GM21360 (cell line): ENCODE measurements at regions not wholly inside any gene's neighbourhood (a gene's known extent, or its start where the extent isn't known, plus 50 kb on each side); places are given as distances from the start of the nearest gene placed in this dataset.
"Not testable (repeated sequence)": the region's sequence is repeated elsewhere in the genome, so short reads cannot be mapped to it uniquely, and the experiment has no call there.

ENCODE experiments used
- ATAC-seq: cut with Tn5 transposase; IDR thresholded peaks from one replicate; pipeline ENCODE4 v1.9.1; 2021; ENCODE audit warnings: mild to moderate bottlenecking, moderate library complexity; ENCODE audit not compliant: unreplicated experiment

DNA sequence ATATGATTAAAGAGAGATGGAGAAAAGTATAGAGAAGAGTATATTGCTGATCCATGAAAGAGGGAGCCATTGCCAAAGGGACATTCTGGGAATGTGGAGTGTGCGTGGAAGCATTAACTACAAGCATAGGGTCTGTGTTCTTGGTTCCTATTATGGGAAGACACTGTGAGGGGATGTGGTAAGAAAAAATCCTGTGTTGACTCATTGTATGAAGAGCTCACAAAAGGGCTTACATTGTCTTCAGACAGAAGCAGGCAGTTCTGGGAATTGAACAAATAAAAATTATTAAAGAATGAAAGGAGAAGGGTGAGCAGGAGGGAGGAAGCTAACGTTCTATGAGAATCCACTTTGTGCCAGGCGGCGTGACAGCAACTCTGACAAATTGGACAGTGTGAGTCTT is 250.4 kb upstream of the CHD1 start:
- ATAC-seq = no peak

- no peak for ATAC-seq
These were observed 249.0 kb upstream of the CHD1 start for GRCh38 chr5:99177796-99178195.

DNA sequence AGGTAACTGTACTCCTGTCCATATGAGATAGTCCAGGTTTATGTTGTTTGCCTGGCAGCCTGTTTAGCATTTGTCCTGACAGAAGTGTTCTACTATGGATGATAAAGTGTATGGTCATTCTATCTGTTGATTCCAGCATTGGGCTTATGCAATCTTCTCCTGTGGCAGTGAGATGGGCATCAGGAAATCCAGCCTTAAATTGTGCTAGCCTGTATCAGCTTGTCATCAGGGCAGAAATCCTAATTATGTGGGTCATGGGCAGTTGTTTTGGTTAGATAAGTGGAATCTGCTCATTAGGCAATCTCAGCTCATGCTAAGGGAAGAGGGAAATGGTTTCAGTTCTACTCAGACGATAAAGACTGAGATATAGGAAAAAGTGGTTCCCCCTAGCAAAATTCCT is 247.4 kb upstream of the CHD1 start:
- ATAC-seq = no peak

DNA sequence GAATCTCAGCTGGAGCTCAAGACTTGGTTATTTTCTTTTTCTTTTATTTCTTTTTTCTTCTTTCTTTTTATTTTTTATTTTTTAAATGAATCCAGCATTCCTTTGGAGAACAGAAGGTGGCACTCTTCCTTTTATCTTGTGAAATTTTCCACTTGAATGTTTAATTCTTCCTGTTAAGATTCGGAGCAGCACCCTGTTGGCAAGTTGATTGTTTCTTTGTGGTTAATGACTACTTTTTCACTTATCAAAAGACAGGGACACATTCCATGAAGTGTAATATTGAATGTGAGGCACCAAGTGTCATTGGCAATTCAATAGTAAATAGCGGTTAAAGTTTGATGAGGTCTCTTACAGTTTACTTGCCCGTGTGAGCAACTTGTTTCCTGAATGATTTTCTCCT is 240.5 kb upstream of the CHD1 start:
- ATAC-seq = no peak

- not testable (repeated sequence) for ATAC-seq
These were observed 232.7 kb upstream of the CHD1 start for GRCh38 chr5:99161538-99161937.

DNA sequence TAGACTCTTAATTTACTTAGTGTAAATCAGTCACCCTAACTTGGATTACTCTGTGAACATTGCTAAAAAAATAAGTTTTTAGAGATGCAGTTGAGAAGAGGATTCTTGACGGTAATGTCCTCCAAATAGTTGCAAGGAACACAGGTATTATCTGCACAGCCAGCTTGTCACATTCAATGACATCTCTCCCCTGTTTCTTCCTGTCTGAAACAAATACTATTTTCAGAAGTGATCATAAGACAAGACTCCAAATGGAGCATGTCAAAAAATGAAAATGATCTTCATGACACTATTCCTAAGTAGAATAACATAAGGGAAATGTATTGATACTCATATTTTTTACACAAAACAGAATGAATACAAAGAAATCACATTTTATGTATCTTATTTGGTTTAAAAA is 227.9 kb upstream of the CHD1 start:
- ATAC-seq = no peak

DNA sequence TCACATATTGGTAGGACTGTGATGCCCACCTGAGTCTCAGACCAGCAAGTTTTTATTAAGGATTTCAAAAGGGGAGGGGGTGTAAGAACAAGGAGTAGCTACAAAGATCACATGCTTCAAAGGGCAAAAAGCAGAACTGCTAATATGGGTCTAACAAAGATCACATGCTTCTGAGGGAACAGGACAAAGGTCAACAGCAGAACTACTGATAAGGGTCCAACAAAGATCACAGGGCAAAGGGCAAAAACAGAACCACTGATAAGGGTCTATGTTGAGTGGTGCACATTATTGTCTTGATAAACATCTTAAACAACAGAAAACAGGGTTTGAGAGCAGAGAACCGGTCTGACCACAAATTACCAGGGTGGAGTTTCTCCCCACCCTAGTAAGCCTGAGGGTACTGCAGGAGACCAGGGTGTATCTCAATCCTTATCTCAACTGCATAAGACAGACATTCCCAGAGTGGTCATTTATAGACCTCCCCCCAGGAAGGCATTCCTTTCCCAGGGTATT is 214.5 kb upstream of the CHD1 start:
- not testable (repeated sequence) for ATAC-seq

DNA sequence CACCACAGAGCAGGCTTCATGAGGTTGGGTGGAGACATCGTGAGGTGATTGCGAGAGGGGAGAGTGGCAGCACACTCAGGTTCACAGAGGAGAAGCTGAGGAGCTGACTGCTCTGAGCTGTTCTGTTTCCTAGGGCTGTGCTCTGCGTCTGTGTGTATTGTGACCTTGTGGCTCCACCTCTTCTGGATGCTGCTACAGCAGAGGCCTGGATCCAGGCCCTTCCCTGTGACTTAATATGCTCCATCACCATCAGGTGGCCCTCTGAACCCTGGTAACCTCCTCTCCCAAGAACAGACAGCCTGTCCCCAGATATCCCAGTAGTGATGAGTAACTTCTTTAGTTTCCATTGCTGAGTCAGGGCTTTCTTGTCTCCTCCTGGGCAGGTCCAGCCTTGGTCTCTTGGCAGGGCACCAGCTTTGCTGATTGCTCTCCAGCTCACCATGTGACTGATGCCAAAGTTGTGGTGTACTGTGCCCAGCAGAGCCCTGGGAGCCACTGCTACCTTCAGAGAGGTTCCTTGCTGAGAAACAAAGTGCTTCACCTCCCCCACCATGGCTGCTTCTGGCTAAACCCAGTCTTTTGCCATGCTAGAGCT is 212.8 kb upstream of the CHD1 start:
- ATAC-seq = no peak

GRCh38 chr5:99138911-99139310 is 210.1 kb upstream of the CHD1 start:
- ATAC-seq = no peak

DNA sequence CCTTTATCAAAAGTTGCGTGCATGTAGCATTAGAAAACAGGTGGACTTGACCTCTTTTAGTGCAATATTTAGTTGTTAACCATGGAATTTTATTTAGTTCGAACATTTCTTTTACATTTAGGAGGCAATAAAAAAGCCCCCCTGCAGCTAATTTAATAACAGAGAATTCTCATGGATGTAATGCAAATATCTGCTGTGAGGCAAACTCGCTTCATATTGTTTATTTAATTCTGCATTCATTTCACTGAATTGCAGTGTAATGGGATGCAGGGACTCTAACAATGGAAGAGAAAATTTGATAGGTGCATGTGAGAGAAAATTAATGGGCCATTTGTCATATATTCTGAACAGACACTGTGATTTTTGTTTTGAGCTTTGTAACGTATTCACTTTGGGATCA is 205.1 kb upstream of the CHD1 start:
- no peak for ATAC-seq

- ATAC-seq = no peak
These were observed 201.1 kb upstream of the CHD1 start for GRCh38 chr5:99129768-99130501.

DNA sequence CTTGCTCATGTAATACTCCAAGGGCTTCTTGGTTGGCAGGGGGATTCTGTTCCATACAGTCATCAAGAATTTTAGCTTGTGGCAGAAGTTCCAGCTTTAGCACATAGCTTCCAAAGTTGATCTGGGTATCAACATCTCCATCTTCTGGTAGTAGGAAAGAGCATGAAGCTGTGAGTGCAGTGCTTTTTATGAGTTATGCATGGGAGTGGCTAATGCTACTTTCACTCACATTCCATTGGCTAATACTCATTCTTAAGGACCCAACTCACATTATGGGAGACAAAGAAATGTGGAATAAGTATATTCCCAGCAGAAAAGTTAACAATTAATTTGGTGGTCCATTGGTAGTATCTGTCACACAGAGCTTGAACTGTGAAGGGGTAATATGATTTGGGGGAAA is 194.2 kb upstream of the CHD1 start:
- no peak for ATAC-seq

DNA sequence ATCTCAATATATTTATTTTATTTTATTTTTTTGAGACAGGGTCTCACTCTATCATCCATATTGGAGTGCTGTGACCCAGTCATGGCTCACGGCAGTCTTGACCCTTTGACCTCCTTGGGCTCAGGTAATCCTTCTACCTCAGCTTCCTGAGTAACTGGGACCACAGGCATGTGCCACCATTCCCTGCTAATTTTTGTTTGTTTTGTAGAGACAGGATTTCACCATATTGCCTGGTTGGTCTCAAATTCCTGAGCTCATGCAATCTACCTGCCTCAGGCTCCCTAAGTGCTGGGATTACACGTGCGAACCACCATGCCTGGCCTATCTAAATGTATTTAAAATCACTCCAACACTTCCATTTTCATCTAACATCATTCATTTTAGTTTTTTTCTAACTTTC is 190.5 kb upstream of the CHD1 start:
- ATAC-seq = no peak

GRCh38 chr5:99116526-99116925 is 187.7 kb upstream of the CHD1 start:
- ATAC-seq = no peak

DNA sequence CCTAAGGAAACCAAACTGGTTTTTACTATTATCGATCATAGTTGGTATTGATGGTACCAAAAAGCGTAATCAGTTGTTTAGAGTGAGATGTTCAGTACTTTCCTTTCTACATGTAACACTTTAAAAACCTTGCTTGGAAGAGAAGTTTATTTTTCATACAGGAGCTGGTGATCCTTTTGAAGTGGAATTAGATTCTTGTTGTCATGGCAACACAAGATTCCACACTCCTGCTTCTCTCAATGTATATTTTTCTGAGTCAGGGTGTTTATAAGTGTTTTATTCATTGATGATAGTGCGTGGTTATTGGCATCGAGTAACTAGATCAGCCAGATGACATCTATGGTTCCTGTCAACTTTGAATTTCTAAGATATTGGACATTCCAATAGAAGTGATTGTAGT is 181.1 kb upstream of the CHD1 start:
- ATAC-seq = no peak

DNA sequence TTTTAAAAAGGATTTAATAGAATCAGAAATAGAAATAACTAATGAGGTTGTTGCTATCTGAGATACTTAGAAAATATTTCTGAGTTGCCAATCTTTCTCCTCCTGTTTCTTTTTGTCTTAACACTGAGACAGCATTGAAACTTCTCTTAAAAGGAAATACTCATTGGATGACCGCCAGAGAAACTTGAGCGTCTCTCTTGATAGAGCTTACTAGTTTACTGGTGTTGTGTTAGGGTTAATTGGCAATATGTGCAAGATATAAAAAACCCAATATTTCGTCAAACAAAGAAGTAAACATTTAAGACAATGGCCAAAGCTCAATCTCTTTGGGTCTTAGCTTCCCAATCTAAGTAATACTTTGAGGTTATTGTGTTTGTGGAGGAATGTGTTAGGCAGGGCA is 176.4 kb upstream of the CHD1 start:
- ATAC-seq = no peak

DNA sequence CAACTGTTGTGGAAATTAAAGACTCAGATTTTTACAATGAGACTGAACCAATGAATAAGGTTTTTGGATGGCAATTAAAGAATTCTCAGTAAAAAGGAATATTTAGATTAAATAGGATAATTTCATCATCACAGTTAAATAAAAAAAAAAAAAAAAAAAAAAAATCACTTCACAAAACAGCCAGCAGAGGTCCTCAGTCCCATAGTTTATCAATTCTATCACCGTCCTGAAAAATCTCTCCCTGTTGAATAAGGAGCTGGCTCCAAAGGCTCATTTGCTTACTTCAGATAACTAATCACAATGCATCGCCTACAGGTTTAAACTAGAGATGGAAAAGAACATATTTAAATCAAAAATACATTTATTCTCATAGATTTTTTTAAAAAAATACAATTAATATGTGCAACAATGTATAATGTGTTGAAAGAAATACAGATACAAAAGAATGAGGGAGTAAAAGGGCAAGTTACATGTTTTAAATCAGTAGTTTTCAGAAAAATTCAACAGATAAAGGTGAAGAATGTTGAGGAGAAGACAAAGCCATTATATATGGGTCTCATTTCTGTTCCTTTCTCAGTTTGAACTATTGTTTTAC is 175.8 kb upstream of the CHD1 start:
- no peak for ATAC-seq

DNA sequence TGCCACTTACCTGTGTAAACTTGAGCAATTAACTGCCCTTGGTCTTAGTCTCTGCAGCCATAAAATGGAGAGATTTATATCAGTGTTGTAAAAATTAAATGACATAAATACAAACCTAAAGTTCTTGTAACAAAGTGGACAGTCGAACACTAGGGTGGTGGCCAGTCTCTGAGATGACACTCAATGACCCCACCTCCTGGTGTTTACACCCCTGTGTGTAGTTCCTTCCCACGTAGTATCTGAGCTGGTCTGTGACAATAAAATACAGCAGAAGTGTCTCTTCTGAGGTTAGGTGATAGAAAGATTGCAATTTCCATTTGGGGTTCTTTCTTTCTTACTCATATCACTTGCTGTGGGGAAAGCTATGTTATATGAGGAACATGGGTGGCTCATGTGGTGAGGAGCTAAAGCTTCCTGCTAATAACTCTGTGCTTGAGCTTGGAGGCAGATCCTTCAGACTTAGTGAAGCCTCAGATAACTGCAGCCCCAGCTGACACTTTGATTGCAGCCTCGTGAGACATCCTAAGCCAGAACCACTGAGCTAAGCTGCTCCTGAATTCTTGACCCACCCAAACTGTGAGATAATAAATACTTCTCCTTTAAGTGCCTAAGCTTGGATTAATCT is 173.4 kb upstream of the CHD1 start:
- peak; percentile 44 for ATAC-seq

GRCh38 chr5:99099691-99100090 is 170.9 kb upstream of the CHD1 start:
- ATAC-seq = no peak

DNA sequence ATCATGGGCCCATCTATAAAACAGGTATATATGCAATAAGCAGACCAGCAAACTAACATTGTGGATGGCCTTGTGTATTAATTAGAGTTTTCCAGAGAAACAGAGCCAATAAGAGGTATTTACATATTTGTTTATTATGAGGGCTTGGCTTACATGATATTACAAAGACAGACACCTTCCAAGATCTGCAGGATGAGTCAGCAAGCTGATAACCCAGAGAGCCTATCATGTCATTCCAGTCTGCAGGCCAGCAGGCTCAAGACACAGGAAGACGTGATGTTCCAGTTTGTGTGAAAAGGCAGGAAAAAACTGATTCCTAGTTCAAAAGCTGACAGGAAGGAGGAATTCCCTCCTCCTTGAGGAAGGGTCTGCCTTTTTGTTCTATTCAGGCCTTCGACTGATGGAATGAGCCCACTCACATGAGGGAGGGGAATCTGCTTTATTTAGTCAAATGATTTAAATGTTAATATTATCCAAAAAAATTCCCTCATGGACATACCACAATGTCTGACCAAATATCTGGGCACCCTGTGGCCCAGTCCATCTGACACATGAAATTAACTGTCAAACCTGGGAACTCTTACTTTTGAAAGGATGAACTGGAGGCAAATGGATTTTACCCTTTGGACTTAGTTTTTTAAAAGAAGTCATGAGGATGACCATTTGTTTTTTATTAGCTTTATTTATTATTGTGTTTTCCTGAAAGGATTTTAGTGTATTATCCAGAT is 161.2 kb upstream of the CHD1 start:
- no peak for ATAC-seq

- no peak for ATAC-seq
These were observed 159.5 kb upstream of the CHD1 start for GRCh38 chr5:99088309-99088708.
